22Rv1 (cell line): ENCODE measurements at regions not wholly inside any gene's neighbourhood (a gene's known extent, or its start where the extent isn't known, plus 50 kb on each side); places are given as distances from the start of the nearest gene placed in this dataset.

Source experiments
- ZFX ChIP-seq: fragments of 450-650 bp; IDR thresholded peaks from 2 replicates; pipeline ENCODE4 v1.6.1; 2017; ENCODE audit warnings: antibody characterized with exemption, borderline replicate concordance
- TF ChIP-seq, protein P1 (sequence below): fragments of 450-650 bp; IDR thresholded peaks from 2 replicates; pipeline ENCODE4 v1.5.1; 2017; ENCODE audit warnings: mild to moderate bottlenecking

DNA sequence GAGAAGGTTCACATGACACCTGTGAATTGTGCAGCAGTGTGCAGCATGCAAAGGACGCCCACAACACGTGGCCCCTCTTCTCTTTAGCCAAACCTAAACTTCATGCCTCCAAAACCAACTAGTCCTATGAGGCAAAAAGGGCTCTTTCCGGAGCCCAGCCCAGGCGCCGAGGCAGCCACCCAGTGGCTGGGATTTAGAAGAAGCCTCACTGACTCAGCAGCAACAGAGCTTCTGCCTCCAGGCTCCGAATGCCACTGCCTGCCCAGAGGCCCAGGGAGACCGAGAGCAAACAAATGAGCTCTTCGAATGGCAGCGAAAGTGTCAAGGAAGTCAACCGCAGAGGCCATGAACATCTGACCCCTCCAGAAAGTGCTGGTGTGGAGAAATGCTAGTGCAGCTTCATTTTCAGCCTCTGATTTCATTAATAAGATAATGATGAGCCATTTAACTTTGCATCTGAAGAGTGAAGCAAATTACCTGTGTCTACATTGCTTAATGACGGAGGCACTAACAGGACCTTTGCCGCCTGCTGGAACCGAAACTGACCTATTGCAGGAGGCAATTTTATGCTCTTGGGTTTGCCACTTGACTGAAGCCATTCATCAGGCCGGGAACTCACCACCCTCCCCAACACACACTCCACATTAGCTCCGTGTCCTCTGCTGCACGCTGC lies 157.7 kb upstream of the RPL38 start:
- TF ChIP-seq, protein P1, sequence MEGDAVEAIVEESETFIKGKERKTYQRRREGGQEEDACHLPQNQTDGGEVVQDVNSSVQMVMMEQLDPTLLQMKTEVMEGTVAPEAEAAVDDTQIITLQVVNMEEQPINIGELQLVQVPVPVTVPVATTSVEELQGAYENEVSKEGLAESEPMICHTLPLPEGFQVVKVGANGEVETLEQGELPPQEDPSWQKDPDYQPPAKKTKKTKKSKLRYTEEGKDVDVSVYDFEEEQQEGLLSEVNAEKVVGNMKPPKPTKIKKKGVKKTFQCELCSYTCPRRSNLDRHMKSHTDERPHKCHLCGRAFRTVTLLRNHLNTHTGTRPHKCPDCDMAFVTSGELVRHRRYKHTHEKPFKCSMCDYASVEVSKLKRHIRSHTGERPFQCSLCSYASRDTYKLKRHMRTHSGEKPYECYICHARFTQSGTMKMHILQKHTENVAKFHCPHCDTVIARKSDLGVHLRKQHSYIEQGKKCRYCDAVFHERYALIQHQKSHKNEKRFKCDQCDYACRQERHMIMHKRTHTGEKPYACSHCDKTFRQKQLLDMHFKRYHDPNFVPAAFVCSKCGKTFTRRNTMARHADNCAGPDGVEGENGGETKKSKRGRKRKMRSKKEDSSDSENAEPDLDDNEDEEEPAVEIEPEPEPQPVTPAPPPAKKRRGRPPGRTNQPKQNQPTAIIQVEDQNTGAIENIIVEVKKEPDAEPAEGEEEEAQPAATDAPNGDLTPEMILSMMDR = no peak
- no peak for TF ChIP-seq ZFX
